ENCODE measurements at regions not wholly inside any gene's neighbourhood (a gene's known extent, or its start where the extent isn't known, plus 50 kb on each side); places are given as distances from the start of the nearest gene placed in this dataset.

DNA sequence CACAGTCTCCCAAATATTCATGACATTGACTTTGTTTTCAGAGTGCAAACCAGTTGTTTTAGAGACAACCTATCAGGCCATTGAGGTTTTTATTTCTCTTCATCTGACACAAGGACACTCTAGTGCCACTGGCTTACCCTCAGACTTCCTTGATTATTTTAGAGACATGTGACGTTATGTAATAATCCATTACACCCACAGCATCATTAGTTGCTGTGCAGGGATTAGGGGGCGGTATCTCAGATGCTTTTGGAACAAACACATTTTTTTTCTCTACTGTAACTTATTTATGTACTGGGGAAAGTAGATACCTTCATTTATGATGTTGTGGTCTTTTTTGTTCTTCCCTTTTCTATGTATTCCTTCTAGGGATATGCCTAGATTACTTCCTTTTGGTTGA is 2293.1 kb downstream of the PCDH7 start:
- DNase-seq (no peak), ATAC-seq (no peak)
- in situ Hi-C loops (cut with MboI; ENCODE audit: low sequenced_read_pairs in 4 of 4) (no loop called here), intact Hi-C loops (cut with DNase I; ENCODE audit: low total_unique reads) (no loop called here)
- no peak for TF ChIP-seq POLR2A (IDR thresholded peaks at IDR 0.05)
- TF ChIP-seq, protein P1, sequence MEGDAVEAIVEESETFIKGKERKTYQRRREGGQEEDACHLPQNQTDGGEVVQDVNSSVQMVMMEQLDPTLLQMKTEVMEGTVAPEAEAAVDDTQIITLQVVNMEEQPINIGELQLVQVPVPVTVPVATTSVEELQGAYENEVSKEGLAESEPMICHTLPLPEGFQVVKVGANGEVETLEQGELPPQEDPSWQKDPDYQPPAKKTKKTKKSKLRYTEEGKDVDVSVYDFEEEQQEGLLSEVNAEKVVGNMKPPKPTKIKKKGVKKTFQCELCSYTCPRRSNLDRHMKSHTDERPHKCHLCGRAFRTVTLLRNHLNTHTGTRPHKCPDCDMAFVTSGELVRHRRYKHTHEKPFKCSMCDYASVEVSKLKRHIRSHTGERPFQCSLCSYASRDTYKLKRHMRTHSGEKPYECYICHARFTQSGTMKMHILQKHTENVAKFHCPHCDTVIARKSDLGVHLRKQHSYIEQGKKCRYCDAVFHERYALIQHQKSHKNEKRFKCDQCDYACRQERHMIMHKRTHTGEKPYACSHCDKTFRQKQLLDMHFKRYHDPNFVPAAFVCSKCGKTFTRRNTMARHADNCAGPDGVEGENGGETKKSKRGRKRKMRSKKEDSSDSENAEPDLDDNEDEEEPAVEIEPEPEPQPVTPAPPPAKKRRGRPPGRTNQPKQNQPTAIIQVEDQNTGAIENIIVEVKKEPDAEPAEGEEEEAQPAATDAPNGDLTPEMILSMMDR (IDR thresholded peaks at IDR 0.05 in 4 of 5, conservative IDR thresholded peaks at IDR 0.05 in 1 of 5) = no peak
- Histone ChIP-seq H3K36me3 (no peaks in the 10 kb centered on the region), H3K9me3 (no peaks in the 10 kb centered on the region), H3K4me1 (no peaks in the 10 kb centered on the region), H3K27ac (no peak overlapping the region), H3K4me3 (no peak overlapping the region), H3K27me3 (no peaks in the 10 kb centered on the region)

DNA sequence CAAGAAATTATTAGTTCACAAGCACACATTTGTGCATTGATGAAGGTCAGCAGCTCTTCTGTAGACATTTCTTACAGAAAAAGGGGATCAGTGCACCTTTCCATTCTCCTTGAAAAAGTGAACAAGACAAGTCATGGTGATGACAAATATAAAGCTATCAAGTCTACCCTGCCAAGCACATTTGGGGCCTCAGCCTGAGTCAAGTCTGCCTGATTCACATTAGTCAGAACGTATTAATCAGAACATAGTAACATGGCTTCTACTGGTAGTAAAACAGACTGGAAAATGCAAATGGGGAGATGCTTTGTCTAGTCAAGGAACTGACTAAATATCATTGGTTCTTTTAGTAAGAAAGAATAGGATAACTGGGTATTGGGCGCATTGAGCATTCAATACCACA is 2305.1 kb downstream of the PCDH7 start:
- Histone ChIP-seq H3K27ac (no peak overlapping the region), H3K27me3 (no peaks in the 10 kb centered on the region), H3K9me3 (no peaks in the 10 kb centered on the region), H3K4me3 (no peak overlapping the region), H3K4me1 (no peaks in the 10 kb centered on the region), H3K36me3 (no peaks in the 10 kb centered on the region)
- DNase-seq = no peak
- in situ Hi-C loops (cut with MboI; ENCODE audit: low sequenced_read_pairs in 4 of 4) = no loop called here
- no peak for ATAC-seq
- no peak for TF ChIP-seq POLR2A (IDR thresholded peaks at IDR 0.05)
- TF ChIP-seq, protein P1 (IDR thresholded peaks at IDR 0.05 in 4 of 5, conservative IDR thresholded peaks at IDR 0.05 in 1 of 5) = no peak
- intact Hi-C loops (cut with DNase I; ENCODE audit: low total_unique reads) = no loop called here

- DNase-seq = no peak
- H3K4me1 ChIP-seq = no peaks in the 10 kb centered on the region
- no peak for ATAC-seq
- H3K4me3 ChIP-seq = no peak overlapping the region
- H3K36me3 ChIP-seq = no peaks in the 10 kb centered on the region
- intact Hi-C loops (cut with DNase I; ENCODE audit: low total_unique reads) (no loop called here), in situ Hi-C loops (cut with MboI; ENCODE audit: low sequenced_read_pairs in 4 of 4) (no loop called here)
- TF ChIP-seq POLR2A (IDR thresholded peaks at IDR 0.05) = no peak
- TF ChIP-seq, protein P1 (IDR thresholded peaks at IDR 0.05 in 4 of 5, conservative IDR thresholded peaks at IDR 0.05 in 1 of 5) = no peak
- no peaks in the 10 kb centered on the region for H3K27me3 ChIP-seq
- H3K27ac ChIP-seq = no peak overlapping the region
- no peaks in the 10 kb centered on the region for H3K9me3 ChIP-seq
These were observed 2309.8 kb downstream of the PCDH7 start for GRCh38 chr4:33029976-33030375.

GRCh38 chr4:33031328-33031727 is 2311.2 kb downstream of the PCDH7 start:
- Histone ChIP-seq H3K36me3 (no peaks in the 10 kb centered on the region), H3K9me3 (no peaks in the 10 kb centered on the region), H3K4me1 (no peaks in the 10 kb centered on the region), H3K4me3 (no peak overlapping the region), H3K27ac (no peak overlapping the region), H3K27me3 (no peaks in the 10 kb centered on the region)
- TF ChIP-seq POLR2A (IDR thresholded peaks at IDR 0.05) = no peak
- TF ChIP-seq, protein P1 (IDR thresholded peaks at IDR 0.05 in 4 of 5, conservative IDR thresholded peaks at IDR 0.05 in 1 of 5) = no peak
- DNase-seq (no peak), ATAC-seq (no peak)
- intact Hi-C loops (cut with DNase I; ENCODE audit: low total_unique reads) (no loop called here), in situ Hi-C loops (cut with MboI; ENCODE audit: low sequenced_read_pairs in 4 of 4) (no loop called here)

GRCh38 chr4:33037464-33037863 is 2317.3 kb downstream of the PCDH7 start:
- no peaks in the 10 kb centered on the region for H3K36me3 ChIP-seq
- no peak overlapping the region for H3K27ac ChIP-seq
- intact Hi-C loops (cut with DNase I; ENCODE audit: low total_unique reads) = no loop called here
- H3K9me3 ChIP-seq = no peaks in the 10 kb centered on the region
- in situ Hi-C loops (cut with MboI; ENCODE audit: low sequenced_read_pairs in 4 of 4) = no loop called here
- DNase-seq (no peak), ATAC-seq (no peak)
- H3K27me3 ChIP-seq = no peaks in the 10 kb centered on the region
- no peaks in the 10 kb centered on the region for H3K4me1 ChIP-seq
- no peak overlapping the region for H3K4me3 ChIP-seq
- TF ChIP-seq, protein P1 (IDR thresholded peaks at IDR 0.05 in 4 of 5, conservative IDR thresholded peaks at IDR 0.05 in 1 of 5) = no peak
- no peak for TF ChIP-seq POLR2A (IDR thresholded peaks at IDR 0.05)
